ENCODE measurements at regions not wholly inside any gene's neighbourhood (a gene's known extent, or its start where the extent isn't known, plus 50 kb on each side); places are given as distances from the start of the nearest gene placed in this dataset.
"Not testable (repeated sequence)": the region's sequence is repeated elsewhere in the genome, so short reads cannot be mapped to it uniquely, and the experiment has no call there.

- DNase-seq (ENCODE audit: low read depth), result no peak
Measured at GRCh38 chr2:2662847-2663356, 331.8 kb upstream of the MYT1L start.

DNA sequence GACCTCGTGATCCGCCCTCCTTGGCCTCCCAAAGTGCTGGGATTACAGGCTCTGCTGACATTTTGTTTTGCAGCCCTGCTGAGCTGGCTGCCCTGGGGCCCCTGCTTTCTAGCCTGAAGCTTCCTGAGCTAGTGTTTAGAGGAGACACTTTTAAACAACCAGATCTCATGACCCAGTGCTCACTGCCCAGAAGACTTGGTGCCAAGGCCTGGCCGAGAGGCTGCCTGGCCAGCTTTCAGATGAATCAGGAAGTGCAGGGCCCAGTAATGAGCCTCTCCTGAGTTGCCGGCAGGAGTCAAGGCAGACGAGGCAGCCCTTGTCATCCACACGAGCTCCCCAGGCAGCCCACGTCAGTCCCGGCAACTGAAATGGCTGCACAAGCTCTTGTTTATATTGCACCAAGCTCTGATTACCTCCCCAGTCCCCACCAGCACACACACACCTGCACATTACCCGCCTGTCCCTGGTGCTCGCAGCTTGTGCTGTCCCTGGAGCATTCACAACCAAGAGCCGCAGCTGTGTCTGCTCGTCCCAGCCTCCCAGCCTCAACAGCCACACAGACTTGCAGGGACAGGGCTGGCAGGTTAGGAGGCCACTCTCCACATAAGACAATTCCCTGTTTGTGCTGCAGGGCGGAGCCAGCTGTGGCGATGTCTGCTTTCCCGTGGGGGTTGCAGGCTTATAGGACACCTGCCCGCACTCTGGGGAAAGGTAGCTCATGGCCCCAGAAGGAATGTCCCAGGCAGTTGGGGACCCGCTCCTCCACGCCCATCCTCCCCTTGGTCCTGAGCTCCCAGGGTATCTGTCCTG, 331.2 kb upstream of the MYT1L start:
- DNase-seq (ENCODE audit: low read depth), result no peak

- no peak for DNase-seq (ENCODE audit: low read depth)
Measured at GRCh38 chr2:2660789-2661355, 329.8 kb upstream of the MYT1L start.

- no peak for DNase-seq (ENCODE audit: low read depth)
Measured at GRCh38 chr2:2657121-2657962, 326.3 kb upstream of the MYT1L start.

- DNase-seq (ENCODE audit: low read depth), result no peak
Measured at GRCh38 chr2:2656115-2657011, 325.3 kb upstream of the MYT1L start.

- no peak for DNase-seq (ENCODE audit: low read depth)
Measured at GRCh38 chr2:2655453-2656114, 324.5 kb upstream of the MYT1L start.

DNA sequence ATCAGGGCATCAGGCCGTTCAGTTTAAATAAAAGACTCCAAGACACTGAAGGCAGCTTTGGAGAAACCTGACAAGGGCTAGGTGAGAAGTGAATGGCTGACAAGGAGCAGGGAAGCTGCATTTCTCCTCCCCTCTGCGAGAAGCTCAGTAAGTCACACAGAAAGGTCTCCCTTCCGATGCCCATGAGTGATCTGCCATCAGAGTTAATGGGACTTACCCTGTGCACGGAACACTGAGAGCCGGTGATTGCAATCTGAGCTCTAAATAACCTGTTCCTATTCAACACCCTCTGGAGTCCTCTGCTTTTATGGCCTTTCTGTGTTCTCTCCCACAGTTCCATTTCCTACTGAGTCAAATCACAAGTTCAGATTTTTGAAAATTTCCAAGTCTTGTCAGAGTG, 322.2 kb upstream of the MYT1L start:
- no peak for DNase-seq (ENCODE audit: low read depth)

DNA sequence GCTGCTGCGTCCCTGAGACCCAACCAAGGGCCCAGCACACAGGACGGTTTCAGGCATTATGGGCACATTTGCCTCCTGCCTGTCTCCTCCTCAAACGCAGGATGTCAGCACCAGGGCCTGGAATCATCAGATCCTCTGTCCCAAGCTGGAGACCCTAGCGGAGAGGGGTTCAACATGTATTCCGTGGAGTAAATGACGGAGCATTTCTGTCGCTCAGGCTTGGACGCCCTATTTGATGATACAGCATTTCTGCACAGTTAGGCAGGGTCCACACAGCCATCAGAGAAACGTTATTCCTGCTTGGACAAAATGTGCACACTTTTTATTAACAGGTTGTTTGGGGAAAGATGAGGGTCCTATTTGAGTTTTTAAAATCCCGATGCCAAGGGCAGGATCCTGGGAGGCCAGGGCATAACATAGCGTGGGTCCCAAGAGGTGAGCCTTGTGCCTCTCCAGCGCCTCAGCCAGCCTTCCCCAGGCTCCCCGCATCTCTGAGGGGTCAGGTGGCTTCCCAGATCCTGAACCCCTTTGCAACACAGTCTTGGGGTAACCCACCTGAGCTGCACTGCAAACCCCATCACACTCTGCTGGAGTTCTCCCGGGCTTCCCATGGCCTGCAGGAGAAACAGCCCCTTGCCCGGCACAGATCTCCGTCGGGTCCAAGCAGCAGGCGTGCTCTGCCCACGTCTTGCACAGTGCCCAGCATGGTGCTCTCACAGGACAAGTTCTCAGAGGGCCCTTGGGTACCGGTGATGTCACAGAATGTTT, 319.7 kb upstream of the MYT1L start:
- no peak for DNase-seq (ENCODE audit: low read depth)

GRCh38 chr2:2649109-2650072, 318.3 kb upstream of the MYT1L start:
- no peak for DNase-seq (ENCODE audit: low read depth)

DNA sequence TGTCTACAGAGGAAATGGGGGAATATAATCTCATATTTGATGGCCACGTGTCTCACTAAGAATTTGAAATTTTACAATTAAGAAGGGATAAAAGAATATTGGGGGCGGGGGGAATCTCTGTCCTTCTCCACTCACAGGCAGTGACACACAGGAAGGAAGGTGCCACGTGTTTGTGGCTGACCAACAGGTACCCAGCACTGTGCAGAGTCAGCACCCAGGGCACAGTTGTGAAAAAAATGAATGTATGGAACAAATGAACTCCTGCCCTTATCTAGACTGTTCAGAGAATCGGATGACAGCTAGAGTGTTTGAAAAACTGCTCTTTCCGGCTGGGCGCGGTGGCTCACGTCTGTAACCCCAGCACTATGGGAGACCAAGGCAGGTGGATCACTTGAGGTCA, 317.0 kb upstream of the MYT1L start:
- no peak for DNase-seq (ENCODE audit: low read depth)

- no peak for DNase-seq (ENCODE audit: low read depth)
Measured at GRCh38 chr2:2647141-2647541, 316.1 kb upstream of the MYT1L start.

DNA sequence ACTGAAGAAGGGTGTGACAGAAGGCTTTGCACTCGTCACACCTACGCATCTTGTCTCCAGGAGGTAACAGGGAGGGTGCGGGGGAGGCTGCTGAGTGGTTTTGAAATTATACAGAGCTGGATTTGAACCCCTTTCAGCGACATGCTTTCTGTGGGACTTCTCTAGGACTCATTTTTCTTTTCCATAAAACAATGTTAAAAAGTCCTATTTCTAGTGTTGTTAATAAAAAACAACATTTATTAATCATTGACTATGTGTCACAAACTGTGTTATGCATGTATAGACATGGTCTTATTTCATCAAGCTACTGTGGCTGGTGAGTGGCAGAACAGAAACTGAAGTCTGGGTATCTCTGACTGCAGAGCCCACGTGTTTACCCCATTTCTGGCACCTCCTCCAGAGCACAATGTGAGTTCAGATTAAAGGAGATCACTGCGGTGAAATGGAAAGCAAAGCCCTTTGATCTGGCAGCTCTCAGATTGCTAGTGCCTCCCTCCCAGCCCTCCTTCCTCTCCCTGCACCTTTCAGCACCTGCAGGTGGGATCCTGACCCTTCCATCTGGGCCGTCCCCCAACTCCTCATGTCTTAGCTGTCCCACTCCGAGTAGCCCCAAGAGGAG, 315.5 kb upstream of the MYT1L start:
- peak; percentile 13 for DNase-seq (ENCODE audit: low read depth)

GRCh38 chr2:2645162-2645855, 314.2 kb upstream of the MYT1L start:
- no peak for DNase-seq (ENCODE audit: low read depth)

- not testable (repeated sequence) for DNase-seq (ENCODE audit: low read depth)
Measured at GRCh38 chr2:2644751-2645150, 313.7 kb upstream of the MYT1L start.

- no peak for DNase-seq (ENCODE audit: low read depth)
Measured at GRCh38 chr2:2644040-2644439, 313.0 kb upstream of the MYT1L start.

DNA sequence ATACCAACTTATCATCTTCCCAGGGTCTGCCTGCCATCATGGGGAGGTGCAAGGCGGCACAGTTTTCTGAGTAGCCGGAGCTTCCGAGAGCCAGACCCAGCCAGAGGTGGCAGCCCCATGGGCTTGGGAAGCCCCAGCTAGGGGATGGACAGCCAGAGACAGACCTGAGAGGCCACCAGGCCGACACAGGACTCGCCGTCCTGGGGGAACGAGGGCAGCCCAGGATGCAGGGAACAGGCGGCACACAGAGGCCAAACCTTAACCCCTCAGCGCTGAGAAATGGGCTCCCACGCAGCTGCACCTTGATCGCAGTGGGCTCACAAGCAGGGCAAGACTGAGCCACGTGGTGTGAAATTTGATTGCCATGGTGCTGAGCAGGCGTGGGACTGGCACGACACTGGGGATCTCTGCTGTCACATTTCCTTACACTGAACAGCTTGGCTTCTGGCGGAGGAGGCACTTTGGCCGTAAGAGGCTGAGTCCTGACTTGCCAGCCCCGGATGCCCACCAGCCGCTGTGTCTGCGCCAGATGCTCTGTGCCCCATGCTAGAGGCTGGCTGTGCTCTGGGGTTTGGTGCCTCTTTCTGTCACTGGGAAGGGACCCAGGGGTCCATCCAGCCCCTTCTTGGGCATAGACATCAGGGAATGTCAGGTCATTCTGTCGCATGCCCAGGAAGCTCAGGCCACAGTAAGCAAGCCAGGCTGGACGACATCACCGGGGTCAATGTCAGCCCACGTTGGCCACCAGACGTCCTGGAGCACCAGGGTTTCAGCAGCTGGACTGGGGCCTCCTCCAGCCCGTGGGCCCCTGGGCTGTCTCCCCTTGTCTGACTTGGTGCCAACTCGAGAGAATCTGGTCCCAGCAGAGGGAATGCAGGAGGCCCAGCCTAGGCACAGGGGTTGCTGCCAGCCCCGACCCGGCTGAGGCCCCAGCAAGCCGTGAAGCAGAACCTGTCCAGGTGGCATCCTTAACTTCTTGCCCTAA, 312.1 kb upstream of the MYT1L start:
- DNase-seq (ENCODE audit: low read depth), result no peak
